ENCODE measurements at regions not wholly inside any gene's neighbourhood (a gene's known extent, or its start where the extent isn't known, plus 50 kb on each side); places are given as distances from the start of the nearest gene placed in this dataset.

DNA sequence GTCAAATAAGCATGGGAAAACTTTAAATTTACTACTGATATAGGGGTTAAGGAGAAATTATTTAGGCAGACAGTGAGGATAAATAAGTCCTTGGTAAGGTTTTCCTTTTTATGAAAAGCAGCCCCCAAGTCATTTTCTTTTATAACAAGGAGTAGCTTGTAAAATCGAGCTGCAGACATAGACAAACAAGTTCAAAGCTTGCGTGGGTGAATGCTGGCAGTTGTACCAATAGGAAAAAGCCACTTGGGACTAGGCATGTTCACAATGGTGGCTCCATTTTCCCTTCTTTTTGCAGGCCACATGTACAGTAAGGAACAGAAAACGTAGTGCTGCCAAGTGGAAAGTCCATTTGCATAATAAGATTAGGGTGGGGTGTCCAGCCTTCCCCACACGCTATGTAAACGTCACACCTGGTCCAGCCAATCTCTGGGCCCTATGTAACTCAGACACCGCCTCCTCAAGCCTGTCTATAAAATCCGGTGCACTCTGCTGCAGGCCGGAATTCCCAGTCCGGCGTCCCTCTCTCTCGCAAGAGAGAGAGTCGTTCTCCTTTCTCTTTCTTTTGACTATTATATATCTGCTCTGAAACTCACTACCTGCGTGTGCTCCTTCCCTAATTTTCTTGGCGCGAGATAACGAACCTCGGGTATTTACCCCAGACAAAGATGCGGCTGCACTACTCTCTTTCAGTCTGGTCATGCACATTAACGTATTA is 217.1 kb upstream of the MAN1A1 start:
- Histone ChIP-seq H3K9me3 (ENCODE audit: severe bottlenecking) (no peaks in the 10 kb centered on the region), H3K27ac (no peak overlapping the region), H3K27me3 (ENCODE audit: insufficient read depth, low read depth, severe bottlenecking) (no peaks in the 10 kb centered on the region), H3K36me3 (no peaks in the 10 kb centered on the region), H3K4me3 (ENCODE audit: low read depth, low read length) (no peak overlapping the region)
- DNase-seq: no peak
- TF ChIP-seq, protein P1, sequence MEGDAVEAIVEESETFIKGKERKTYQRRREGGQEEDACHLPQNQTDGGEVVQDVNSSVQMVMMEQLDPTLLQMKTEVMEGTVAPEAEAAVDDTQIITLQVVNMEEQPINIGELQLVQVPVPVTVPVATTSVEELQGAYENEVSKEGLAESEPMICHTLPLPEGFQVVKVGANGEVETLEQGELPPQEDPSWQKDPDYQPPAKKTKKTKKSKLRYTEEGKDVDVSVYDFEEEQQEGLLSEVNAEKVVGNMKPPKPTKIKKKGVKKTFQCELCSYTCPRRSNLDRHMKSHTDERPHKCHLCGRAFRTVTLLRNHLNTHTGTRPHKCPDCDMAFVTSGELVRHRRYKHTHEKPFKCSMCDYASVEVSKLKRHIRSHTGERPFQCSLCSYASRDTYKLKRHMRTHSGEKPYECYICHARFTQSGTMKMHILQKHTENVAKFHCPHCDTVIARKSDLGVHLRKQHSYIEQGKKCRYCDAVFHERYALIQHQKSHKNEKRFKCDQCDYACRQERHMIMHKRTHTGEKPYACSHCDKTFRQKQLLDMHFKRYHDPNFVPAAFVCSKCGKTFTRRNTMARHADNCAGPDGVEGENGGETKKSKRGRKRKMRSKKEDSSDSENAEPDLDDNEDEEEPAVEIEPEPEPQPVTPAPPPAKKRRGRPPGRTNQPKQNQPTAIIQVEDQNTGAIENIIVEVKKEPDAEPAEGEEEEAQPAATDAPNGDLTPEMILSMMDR (IDR thresholded peaks at IDR 0.05; ENCODE audit: low read depth, low read length): no peak

GRCh38 chr6:119565893-119566292 is 216.3 kb upstream of the MAN1A1 start:
- Histone ChIP-seq H3K36me3 (no peaks in the 10 kb centered on the region), H3K27ac (no peak overlapping the region), H3K27me3 (ENCODE audit: insufficient read depth, low read depth, severe bottlenecking) (no peaks in the 10 kb centered on the region), H3K9me3 (ENCODE audit: severe bottlenecking) (no peaks in the 10 kb centered on the region), H3K4me3 (ENCODE audit: low read depth, low read length) (no peak overlapping the region)
- TF ChIP-seq, protein P1 (IDR thresholded peaks at IDR 0.05; ENCODE audit: low read depth, low read length): no peak
- no peak for DNase-seq

- Histone ChIP-seq H3K9me3 (ENCODE audit: severe bottlenecking) (no peaks in the 10 kb centered on the region), H3K27ac (no peak overlapping the region), H3K4me3 (ENCODE audit: low read depth, low read length) (no peak overlapping the region), H3K27me3 (ENCODE audit: insufficient read depth, low read depth, severe bottlenecking) (no peaks in the 10 kb centered on the region), H3K36me3 (no peaks in the 10 kb centered on the region)
- TF ChIP-seq, protein P1 (IDR thresholded peaks at IDR 0.05; ENCODE audit: low read depth, low read length): no peak
- no peak for DNase-seq
Observed at GRCh38 chr6:119562168-119562567, 212.6 kb upstream of the MAN1A1 start.

- TF ChIP-seq, protein P1 (IDR thresholded peaks at IDR 0.05; ENCODE audit: low read depth, low read length): no peak
- DNase-seq: no peak
- Histone ChIP-seq H3K27me3 (ENCODE audit: insufficient read depth, low read depth, severe bottlenecking) (no peaks in the 10 kb centered on the region), H3K4me3 (ENCODE audit: low read depth, low read length) (no peak overlapping the region), H3K36me3 (no peaks in the 10 kb centered on the region), H3K27ac (no peak overlapping the region), H3K9me3 (ENCODE audit: severe bottlenecking) (no peaks in the 10 kb centered on the region)
Observed at GRCh38 chr6:119559586-119559985, 210.0 kb upstream of the MAN1A1 start.

GRCh38 chr6:119557239-119557638 is 207.7 kb upstream of the MAN1A1 start:
- no peak for DNase-seq
- H3K36me3 ChIP-seq: no peaks in the 10 kb centered on the region
- H3K27me3 ChIP-seq (ENCODE audit: insufficient read depth, low read depth, severe bottlenecking): no peaks in the 10 kb centered on the region
- TF ChIP-seq, protein P1 (IDR thresholded peaks at IDR 0.05; ENCODE audit: low read depth, low read length): no peak
- H3K9me3 ChIP-seq (ENCODE audit: severe bottlenecking): no peaks in the 10 kb centered on the region
- no peak overlapping the region for H3K4me3 ChIP-seq (ENCODE audit: low read depth, low read length)
- no peak overlapping the region for H3K27ac ChIP-seq

DNA sequence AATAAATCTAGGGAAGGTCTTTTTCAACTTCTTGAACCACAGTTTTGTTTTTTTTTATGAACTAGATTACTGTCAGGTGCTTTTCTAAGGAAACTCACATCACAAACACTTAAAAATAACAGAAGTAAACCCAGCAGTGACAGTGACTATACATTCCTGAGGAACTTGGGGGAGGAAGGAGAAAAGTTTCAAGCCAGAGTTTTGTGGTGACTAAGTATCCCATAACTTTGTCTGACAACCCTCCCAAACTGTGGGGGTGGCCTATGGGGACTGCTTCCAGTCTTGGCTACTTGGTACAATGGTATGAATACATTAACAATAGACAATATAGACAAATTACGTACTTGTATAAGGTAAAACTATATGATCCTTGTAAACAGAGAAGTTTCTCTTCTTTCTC is 202.5 kb upstream of the MAN1A1 start:
- no peak overlapping the region for H3K4me3 ChIP-seq (ENCODE audit: low read depth, low read length)
- TF ChIP-seq, protein P1 (IDR thresholded peaks at IDR 0.05; ENCODE audit: low read depth, low read length): no peak
- H3K27ac ChIP-seq: no peak overlapping the region
- no peaks in the 10 kb centered on the region for H3K9me3 ChIP-seq (ENCODE audit: severe bottlenecking)
- H3K36me3 ChIP-seq: no peaks in the 10 kb centered on the region
- no peak for DNase-seq
- no peaks in the 10 kb centered on the region for H3K27me3 ChIP-seq (ENCODE audit: insufficient read depth, low read depth, severe bottlenecking)
